Calu3 (cell line): ENCODE measurements at regions not wholly inside any gene's neighbourhood (a gene's known extent, or its start where the extent isn't known, plus 50 kb on each side); places are given as distances from the start of the nearest gene placed in this dataset.

ENCODE experiments used
- BruUV-seq: library from RNA; stranded (reverse); fragments of 400-500 nt; replicated peaks from 2 replicates; lab custom pipeline; 2021; lab: Mats Ljungman, UMichigan
- CTCF ChIA-PET: fragments of 300-600 bp; sonication (Branson Sonifier 250); formaldehyde crosslinking; loops from one replicate; lab custom pipeline; 2022; ENCODE audit warnings: antibody characterized with exemption; lab: Charles Lee
- DNase-seq: peaks from one replicate; pipeline ENCODE4 v3.0.0; 2022
- H3K27ac Mint-ChIP-seq: one replicate; pipeline ENCODE4 v1.8.0; 2022; ENCODE audit warnings: mixed read lengths; ENCODE audit not compliant: unreplicated experiment
- H3K27me3 Mint-ChIP-seq: one replicate; pipeline ENCODE4 v1.8.0; 2022; ENCODE audit warnings: mixed read lengths; ENCODE audit not compliant: unreplicated experiment
- H3K36me3 Mint-ChIP-seq: one replicate; pipeline ENCODE4 v1.8.0; 2022; ENCODE audit warnings: mild to moderate bottlenecking, moderate library complexity, mixed read lengths; ENCODE audit not compliant: insufficient read depth, unreplicated experiment
- H3K4me1 Mint-ChIP-seq: one replicate; pipeline ENCODE4 v1.8.0; 2022; ENCODE audit warnings: mild to moderate bottlenecking, low read depth, mixed read lengths; ENCODE audit not compliant: unreplicated experiment
- H3K4me3 Mint-ChIP-seq: one replicate; pipeline ENCODE4 v1.8.0; 2022; ENCODE audit warnings: mild to moderate bottlenecking, low read depth, moderate library complexity, mixed read lengths; ENCODE audit not compliant: unreplicated experiment
- H3K9me3 Mint-ChIP-seq: one replicate; pipeline ENCODE4 v1.8.0; 2022; ENCODE audit warnings: low read depth, mixed read lengths; ENCODE audit not compliant: unreplicated experiment
- intact Hi-C: fragments of 100-400 bp; cut with micrococcal nuclease; formaldehyde crosslinking; loops from one replicate; pipeline ENCODE4 v1.10.0; 2022; ENCODE audit not compliant: unreplicated experiment
- TF ChIP-seq, protein P1 (sequence below): fragments of 200-600 bp; IDR thresholded peaks from one replicate; pipeline ENCODE4 v1.8.0; 2022; ENCODE audit warnings: antibody characterized with exemption; ENCODE audit not compliant: unreplicated experiment

DNA sequence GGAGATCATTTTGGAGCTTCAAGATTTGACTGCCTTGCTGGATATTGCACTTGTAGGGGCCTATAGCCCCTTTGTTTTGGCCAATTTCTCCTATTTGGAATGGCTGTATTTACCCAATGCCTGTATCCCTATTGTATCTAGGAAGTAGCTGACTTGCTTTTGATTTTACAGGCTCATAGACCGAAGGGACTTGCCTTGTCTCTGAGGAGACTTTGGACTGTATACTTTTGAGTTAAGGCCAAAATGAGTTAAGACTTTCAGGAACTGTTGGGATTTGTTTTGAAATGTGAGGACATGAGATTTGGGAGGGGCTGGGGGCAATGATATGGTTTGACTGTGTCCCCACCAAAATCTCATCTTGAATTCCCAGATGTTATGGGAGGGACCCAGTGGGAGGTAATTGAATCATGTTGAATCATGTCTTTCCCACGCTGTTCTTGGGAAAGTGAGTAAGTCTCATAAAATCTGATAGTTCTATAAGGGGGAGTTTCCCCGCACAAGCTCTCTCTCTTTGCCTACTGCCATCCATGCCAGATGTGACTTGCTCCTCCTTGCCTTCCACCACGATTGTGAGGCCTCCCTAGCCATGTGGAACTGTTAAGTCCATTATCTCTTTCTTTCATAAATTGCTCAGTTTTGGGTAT lies 276.1 kb downstream of the LMX1A start:
- no peak overlapping the region for H3K4me3 Mint-ChIP-seq
- DNase-seq, result no peak
- H3K27ac Mint-ChIP-seq, result no peak overlapping the region
- TF ChIP-seq, protein P1, sequence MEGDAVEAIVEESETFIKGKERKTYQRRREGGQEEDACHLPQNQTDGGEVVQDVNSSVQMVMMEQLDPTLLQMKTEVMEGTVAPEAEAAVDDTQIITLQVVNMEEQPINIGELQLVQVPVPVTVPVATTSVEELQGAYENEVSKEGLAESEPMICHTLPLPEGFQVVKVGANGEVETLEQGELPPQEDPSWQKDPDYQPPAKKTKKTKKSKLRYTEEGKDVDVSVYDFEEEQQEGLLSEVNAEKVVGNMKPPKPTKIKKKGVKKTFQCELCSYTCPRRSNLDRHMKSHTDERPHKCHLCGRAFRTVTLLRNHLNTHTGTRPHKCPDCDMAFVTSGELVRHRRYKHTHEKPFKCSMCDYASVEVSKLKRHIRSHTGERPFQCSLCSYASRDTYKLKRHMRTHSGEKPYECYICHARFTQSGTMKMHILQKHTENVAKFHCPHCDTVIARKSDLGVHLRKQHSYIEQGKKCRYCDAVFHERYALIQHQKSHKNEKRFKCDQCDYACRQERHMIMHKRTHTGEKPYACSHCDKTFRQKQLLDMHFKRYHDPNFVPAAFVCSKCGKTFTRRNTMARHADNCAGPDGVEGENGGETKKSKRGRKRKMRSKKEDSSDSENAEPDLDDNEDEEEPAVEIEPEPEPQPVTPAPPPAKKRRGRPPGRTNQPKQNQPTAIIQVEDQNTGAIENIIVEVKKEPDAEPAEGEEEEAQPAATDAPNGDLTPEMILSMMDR, result no peak
- H3K27me3 Mint-ChIP-seq, result no peaks in the 10 kb centered on the region
- CTCF ChIA-PET, result no interaction called here
- intact Hi-C loops, result no loop called here
- H3K36me3 Mint-ChIP-seq, result no peaks in the 10 kb centered on the region
- no peaks in the 10 kb centered on the region for H3K4me1 Mint-ChIP-seq
- no peaks in the 10 kb centered on the region for H3K9me3 Mint-ChIP-seq
- no TSS peak for BruUV-seq

DNA sequence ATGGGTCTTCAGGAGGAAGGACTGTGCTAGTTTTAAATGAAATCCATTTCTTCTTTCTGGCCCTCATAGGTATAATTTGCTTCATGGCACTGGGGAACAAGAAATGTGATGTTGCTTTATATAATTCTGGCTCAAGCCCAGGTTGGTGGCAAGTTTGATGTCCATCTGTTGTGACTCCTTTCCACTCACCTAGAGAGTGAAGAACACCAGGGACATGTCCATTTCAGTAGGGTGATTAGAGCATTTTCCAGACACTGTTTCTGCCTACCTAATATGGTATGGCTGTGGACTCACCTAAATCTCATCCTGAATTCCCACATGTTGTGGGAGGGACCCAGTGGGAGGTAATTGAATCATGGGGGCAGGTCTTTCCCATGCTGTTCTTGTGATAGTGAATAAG lies 278.1 kb downstream of the LMX1A start:
- BruUV-seq, result no TSS peak
- intact Hi-C loops, result loop anchor here (10.0 kb wide), 1 partner anchor 564 kb away; no protein-coding TSS in a partner anchor
- Mint-ChIP-seq H3K4me3 (no peak overlapping the region), H3K27ac (no peak overlapping the region), H3K36me3 (no peaks in the 10 kb centered on the region), H3K4me1 (no peaks in the 10 kb centered on the region), H3K27me3 (no peaks in the 10 kb centered on the region), H3K9me3 (no peaks in the 10 kb centered on the region)
- TF ChIP-seq, protein P1, result no peak
- no peak for DNase-seq
- CTCF ChIA-PET, result no interaction called here

DNA sequence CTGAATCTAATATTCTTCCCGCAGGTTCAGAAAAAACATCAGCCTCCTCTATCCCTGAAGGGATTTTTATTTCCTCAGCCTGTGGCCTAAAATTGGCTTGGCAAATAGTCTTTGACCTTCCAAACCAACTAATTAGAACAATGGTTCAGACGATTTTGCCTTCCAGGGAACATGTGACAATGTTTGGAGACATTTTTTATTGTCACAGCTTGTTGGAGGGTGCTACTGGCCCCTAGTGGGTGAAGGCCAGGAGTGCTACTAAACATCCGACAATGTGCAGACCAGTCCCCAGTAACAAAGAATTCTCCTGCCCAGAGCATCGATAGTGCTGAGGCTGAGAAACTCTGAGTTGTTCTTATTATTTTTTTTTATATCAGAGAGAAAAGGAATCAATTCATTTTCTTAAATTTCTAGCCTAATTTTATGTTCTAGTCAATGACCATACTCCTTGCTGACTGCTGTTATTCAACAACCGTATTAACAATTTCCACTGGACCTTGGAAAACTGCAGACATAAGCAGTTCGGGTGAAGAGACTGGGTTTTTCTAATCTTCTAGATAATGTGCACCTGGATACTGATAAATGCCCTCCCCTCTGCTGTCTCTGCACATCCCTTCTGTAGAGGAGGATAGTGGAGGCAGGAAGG lies 280.7 kb downstream of the LMX1A start:
- Mint-ChIP-seq H3K27me3 (peaks cover 16% of the 10 kb centered on the region), H3K36me3 (no peaks in the 10 kb centered on the region), H3K4me1 (no peaks in the 10 kb centered on the region), H3K27ac (no peak overlapping the region), H3K9me3 (no peaks in the 10 kb centered on the region), H3K4me3 (no peak overlapping the region)
- no TSS peak for BruUV-seq
- CTCF ChIA-PET, result interaction anchor here (0.6 to 0.9 kb wide), 2 partner anchors 501 to 1511 kb away, joined by 3 read pairs; no protein-coding TSS in a partner anchor
- DNase-seq, result peak; percentile 48
- TF ChIP-seq, protein P1, result no peak
- intact Hi-C loops, result loop anchor here (10.0 kb wide), 1 partner anchor 561 kb away; no protein-coding TSS in a partner anchor

- no peaks in the 10 kb centered on the region for H3K9me3 Mint-ChIP-seq
- peak; percentile 47 for DNase-seq
- TF ChIP-seq, protein P1, result peak; percentile 60
- peaks cover 23% of the 10 kb centered on the region for H3K27me3 Mint-ChIP-seq
- H3K36me3 Mint-ChIP-seq, result no peaks in the 10 kb centered on the region
- no peaks in the 10 kb centered on the region for H3K4me1 Mint-ChIP-seq
- CTCF ChIA-PET, result interaction anchor here (1.6 kb wide), 1 partner anchor 1714 kb away, joined by 7 read pairs; no protein-coding TSS in a partner anchor
- H3K4me3 Mint-ChIP-seq, result no peak overlapping the region
- no peak overlapping the region for H3K27ac Mint-ChIP-seq
- intact Hi-C loops, result loop anchor here (1.0 to 10.0 kb wide), 6 partner anchors 457 to 1712 kb away; no protein-coding TSS in a partner anchor
- BruUV-seq, result no TSS peak
These were observed 283.1 kb downstream of the LMX1A start for GRCh38 chr1:165073185-165074007.
